Fibroblast of mammary gland (primary cell): ENCODE measurements at regions not wholly inside any gene's neighbourhood (a gene's known extent, or its start where the extent isn't known, plus 50 kb on each side); places are given as distances from the start of the nearest gene placed in this dataset.
A peak's percentile ranks its signal among the peaks of the same experiment; 100 is the strongest.

Experiments used
- DNase-seq: peaks from one replicate; pipeline ENCODE4 v3.0.0-alpha.2; 2010; ENCODE audit warnings: low read depth
- H3K4me3 ChIP-seq: 2 replicates; pipeline ENCODE4 v1.5.1; 2011; ENCODE audit warnings: low read depth, mild to moderate bottlenecking, low read length, moderate library complexity; ENCODE audit not compliant: control insufficient read depth
- TF ChIP-seq, protein P1 (sequence below): conservative IDR thresholded peaks from 2 replicates; pipeline ENCODE4 v1.5.1; 2011; ENCODE audit warnings: low read depth, low read length, inconsistent platforms; ENCODE audit not compliant: control insufficient read depth, insufficient read depth

DNA sequence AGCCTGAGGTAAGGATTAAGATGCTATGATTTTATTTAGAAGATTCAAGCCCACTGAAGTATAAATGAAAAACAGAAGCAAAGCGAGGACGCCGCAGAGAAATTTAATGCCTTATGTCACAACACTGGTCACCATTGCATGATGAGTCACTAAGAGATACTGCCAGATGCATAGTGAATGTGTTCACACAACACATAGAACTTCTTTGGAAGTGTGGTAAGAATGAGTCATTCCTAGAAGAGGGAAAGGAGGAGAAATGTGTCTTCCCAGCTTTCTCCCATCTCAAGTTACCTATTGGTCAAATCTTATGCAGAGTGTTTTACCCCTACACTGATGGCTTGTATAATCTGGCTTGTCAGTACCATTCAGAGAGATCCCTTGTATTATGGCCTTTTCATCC, 465.3 kb upstream of the ARRDC3 start:
- no peak overlapping the region for H3K4me3 ChIP-seq
- TF ChIP-seq, protein P1, sequence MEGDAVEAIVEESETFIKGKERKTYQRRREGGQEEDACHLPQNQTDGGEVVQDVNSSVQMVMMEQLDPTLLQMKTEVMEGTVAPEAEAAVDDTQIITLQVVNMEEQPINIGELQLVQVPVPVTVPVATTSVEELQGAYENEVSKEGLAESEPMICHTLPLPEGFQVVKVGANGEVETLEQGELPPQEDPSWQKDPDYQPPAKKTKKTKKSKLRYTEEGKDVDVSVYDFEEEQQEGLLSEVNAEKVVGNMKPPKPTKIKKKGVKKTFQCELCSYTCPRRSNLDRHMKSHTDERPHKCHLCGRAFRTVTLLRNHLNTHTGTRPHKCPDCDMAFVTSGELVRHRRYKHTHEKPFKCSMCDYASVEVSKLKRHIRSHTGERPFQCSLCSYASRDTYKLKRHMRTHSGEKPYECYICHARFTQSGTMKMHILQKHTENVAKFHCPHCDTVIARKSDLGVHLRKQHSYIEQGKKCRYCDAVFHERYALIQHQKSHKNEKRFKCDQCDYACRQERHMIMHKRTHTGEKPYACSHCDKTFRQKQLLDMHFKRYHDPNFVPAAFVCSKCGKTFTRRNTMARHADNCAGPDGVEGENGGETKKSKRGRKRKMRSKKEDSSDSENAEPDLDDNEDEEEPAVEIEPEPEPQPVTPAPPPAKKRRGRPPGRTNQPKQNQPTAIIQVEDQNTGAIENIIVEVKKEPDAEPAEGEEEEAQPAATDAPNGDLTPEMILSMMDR: no peak
- peak; percentile 98 for DNase-seq

DNA sequence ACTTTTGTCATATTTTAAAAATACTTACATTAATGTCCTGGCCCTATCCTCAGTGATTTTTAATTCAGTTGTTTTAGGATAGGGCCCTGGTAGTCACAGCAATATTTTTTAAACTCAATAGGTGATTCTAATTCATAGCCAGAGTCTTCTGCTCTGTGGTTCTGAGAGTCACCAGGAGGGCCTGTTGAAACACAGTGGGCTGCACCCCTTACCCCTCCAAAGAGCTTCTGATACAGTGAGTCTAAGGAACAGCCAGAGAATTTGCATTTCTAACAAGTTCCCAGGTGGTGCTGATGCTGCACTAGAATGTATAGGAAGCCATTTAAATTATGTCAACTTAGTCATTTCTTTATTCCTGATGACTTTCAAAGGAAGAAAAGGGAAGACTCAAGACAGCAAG, 458.3 kb upstream of the ARRDC3 start:
- TF ChIP-seq, protein P1: no peak
- H3K4me3 ChIP-seq: no peak overlapping the region
- no peak for DNase-seq

DNA sequence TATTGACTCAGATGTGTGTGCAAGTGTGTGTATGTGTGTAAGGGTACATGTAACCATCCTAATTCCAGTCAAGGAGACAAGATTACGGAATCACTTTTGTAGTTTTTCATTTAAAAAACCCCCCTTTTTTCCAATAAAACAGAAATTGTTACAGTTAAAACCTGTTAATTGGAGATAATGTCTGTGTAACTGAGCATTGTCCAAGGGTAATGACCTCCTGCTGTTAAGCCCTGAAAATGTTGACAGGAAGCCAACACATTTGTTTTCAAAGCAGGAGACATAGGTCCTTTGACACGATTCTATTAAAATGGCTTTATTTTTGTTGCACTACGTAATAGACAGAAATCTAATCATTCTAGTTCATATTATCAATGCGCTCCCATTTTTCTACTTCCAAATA, 457.3 kb upstream of the ARRDC3 start:
- TF ChIP-seq, protein P1: no peak
- H3K4me3 ChIP-seq: no peak overlapping the region
- DNase-seq: no peak

DNA sequence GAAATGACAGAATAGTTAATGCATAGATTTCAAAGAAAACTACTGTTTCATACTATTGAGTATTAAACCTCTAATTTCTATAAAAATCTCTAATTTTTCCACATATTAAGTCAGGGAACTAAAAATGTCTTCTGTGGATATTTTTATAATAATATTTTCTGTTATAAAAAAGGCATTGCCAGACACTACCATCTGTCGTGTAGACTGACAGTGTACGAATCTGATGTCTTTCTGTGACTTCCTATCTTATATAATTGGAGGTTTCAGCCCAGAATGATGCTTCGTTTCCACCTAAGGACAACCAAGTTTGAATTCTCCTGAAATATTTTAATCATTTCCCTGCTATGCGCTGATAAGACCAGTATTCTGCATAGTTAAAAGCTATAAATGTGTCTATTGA, 456.6 kb upstream of the ARRDC3 start:
- TF ChIP-seq, protein P1: no peak
- H3K4me3 ChIP-seq: no peak overlapping the region
- no peak for DNase-seq

DNA sequence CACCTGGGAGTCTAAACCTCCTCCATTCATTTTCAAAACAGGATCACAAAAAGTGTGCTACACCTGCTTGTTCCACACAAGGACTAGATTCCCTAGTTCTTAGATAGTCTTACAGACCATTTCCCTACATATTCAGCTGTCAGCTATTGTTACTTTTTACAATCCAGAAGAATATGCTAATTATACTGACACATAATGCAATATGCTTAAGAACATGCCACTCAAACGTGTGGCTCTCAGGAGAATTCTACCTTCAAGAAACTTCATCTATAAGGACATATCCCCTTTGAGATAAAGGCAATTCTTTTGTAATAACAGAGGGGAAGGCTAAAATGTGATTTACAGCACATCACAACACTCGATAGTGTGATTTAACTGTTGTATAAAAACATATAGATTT, 456.1 kb upstream of the ARRDC3 start:
- DNase-seq: no peak
- TF ChIP-seq, protein P1: no peak
- no peak overlapping the region for H3K4me3 ChIP-seq

DNA sequence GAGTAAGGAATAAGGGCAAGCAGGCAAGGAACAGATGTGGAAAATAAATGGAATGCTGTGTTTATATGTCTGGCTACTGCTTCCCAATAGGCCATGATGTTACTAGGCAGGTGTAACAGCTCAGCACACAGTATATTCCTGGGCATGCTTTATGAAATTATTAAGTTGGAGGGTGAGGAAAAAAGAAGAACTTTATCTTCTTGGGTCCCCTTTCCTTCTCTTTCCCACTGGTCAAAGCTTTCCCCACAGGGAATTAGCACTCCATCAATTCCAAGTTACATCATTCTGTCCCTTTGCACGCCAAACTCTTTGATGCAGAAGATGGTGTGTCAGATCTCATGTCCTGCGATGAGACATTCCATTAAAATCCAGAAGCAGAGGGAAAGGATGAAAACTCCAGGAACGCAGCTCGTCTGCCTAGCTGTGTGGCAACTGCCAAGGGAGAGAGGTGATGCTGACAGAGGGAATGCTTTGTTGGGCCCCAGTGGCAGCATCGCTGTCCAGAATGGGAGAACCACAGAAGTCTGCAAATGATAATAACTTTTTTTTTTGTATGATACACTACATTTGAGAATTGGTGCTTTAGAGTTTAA, 447.3 kb upstream of the ARRDC3 start:
- no peak overlapping the region for H3K4me3 ChIP-seq
- peak; percentile 12 for DNase-seq
- TF ChIP-seq, protein P1: no peak

DNA sequence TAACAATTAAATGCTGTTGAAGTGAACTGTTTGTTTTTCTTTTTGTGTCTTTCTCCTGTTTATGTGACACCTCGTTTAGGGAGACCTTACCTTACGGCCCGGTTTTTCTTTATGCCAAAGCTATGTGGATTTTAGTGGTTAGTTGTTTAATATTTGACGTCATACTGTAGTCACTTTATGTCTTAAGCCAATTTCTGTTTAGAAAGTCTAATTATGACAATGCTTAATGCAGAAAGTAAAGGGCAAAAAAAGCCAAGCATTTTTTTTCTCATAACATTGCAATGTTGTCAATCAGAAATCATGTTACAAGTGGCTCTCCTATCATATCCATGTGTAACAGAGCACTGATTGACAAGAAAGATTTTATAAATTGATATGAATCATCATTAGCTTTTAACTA, 442.5 kb upstream of the ARRDC3 start:
- no peak overlapping the region for H3K4me3 ChIP-seq
- TF ChIP-seq, protein P1: no peak
- DNase-seq: no peak
